Common myeloid progenitor, CD34-positive (primary cell): ENCODE measurements at regions not wholly inside any gene's neighbourhood (a gene's known extent, or its start where the extent isn't known, plus 50 kb on each side); places are given as distances from the start of the nearest gene placed in this dataset.

Source experiments
- CTCF ChIA-PET: fragments of 350-600 bp; sonication (Branson Sonifier 250); formaldehyde crosslinking; loops from one replicate; lab custom pipeline; 2021; ENCODE audit warnings: antibody characterized with exemption; lab: Charles Lee
- POLR2A ChIA-PET: fragments of 350-600 bp; sonication (Branson Sonifier 250); formaldehyde crosslinking; loops from one replicate; lab custom pipeline; 2021; ENCODE audit warnings: antibody characterized with exemption; lab: Charles Lee
- DNase-seq, 3 donors: peaks; one replicate each; pipeline versions ENCODE4 v3.0.0 to v3.0.0-alpha.2; 2013
- H3K27ac ChIP-seq, 2 experiments: 1 replicate in 1 of 2; 2 replicates in 1 of 2; pipeline ENCODE4 v1.7.0; 2013; ENCODE audit warnings: inconsistent platforms in 2 of 2, low read length in 2 of 2, mild to moderate bottlenecking in 2 of 2, low read depth in 1 of 2, moderate library complexity in 1 of 2; ENCODE audit not compliant: severe bottlenecking in 2 of 2, insufficient read depth in 1 of 2, poor library complexity in 1 of 2
- H3K27me3 ChIP-seq, 5 experiments: replicated peaks in 2 of 5; 1 replicate in 3 of 5; 2 replicates in 2 of 5; pipeline versions ENCODE4 v1.6.1 to v1.7.0; 2013; ENCODE audit warnings: low read length in 4 of 5, mild to moderate bottlenecking in 2 of 5, moderate library complexity in 2 of 5, inconsistent platforms in 1 of 5; ENCODE audit not compliant: insufficient read depth in 5 of 5, control insufficient read depth in 4 of 5
- H3K36me3 ChIP-seq, 4 experiments: 1 replicate in 2 of 4; 2 replicates in 2 of 4; pipeline versions ENCODE4 v1.6.1 to v1.7.0; 2013; ENCODE audit warnings: low read length in 3 of 4, control low read depth in 1 of 4, mild to moderate bottlenecking in 1 of 4; ENCODE audit not compliant: control insufficient read depth in 4 of 4, insufficient read depth in 4 of 4
- H3K4me1 ChIP-seq, 4 experiments: 1 replicate in 3 of 4; 2 replicates in 1 of 4; pipeline versions ENCODE4 v1.6.1 to v1.7.1; 2013; ENCODE audit warnings: low read length in 3 of 4, mild to moderate bottlenecking in 3 of 4, control low read depth in 1 of 4, inconsistent platforms in 1 of 4, moderate library complexity in 1 of 4; ENCODE audit not compliant: control insufficient read depth in 4 of 4, insufficient read depth in 4 of 4; ENCODE audit errors: control extremely low read depth in 1 of 4
- H3K4me3 ChIP-seq, 7 experiments: 1 replicate in 4 of 7; 2 replicates in 3 of 7; pipeline versions ENCODE4 v1.5.1 to v1.7.0; 2013; ENCODE audit warnings: mild to moderate bottlenecking in 7 of 7, low read length in 6 of 7, moderate library complexity in 6 of 7, inconsistent platforms in 2 of 7, low read depth in 2 of 7, control low read depth in 1 of 7; ENCODE audit not compliant: insufficient read depth in 4 of 7, control insufficient read depth in 1 of 7; ENCODE audit errors: extremely low read depth in 1 of 7
- H3K9me3 ChIP-seq, 5 experiments: 1 replicate in 4 of 5; 2 replicates in 1 of 5; pipeline versions ENCODE4 v1.6.1 to v1.7.1; 2013; ENCODE audit warnings: low read length in 4 of 5, mild to moderate bottlenecking in 2 of 5, inconsistent platforms in 1 of 5, low read depth in 1 of 5, moderate library complexity in 1 of 5; ENCODE audit not compliant: control insufficient read depth in 4 of 5, insufficient read depth in 2 of 5; ENCODE audit errors: control extremely low read depth in 1 of 5
- WGBS: methylation state at CpG from one replicate; pipeline ENCODE4 v1.1.5; 2013; ENCODE audit not compliant: insufficient coverage; 5-methylcytosine and 5-hydroxymethylcytosine counted together

DNA sequence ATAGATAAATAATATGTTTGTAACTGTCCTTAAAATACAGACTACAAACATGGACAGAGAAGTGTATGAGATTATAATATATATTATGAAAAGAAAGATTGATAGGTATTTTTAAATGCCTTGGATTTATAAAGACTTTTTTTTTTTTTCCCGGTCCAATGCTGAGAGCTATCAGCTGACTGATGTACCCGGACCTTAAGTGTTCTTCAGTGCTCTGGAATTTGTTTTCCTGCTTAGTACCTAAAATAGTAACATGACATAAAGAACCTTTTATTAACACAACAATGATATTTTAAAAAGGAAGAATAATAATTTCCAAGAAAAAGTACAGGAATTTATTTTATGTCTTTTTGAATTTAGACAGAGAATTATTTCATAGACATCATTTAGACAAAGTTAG is 795.5 kb upstream of the PCDH9 start:
- no CpG with 5 or more reads among the region's 2 CpGs for WGBS
- ChIA-PET POLR2A (no interaction called here), CTCF (no interaction called here)
- DNase-seq: no peak
- no peaks in the 10 kb centered on the region for H3K27me3 ChIP-seq
- no peaks in the 10 kb centered on the region for H3K36me3 ChIP-seq
- H3K4me3 ChIP-seq: no peak overlapping the region
- H3K4me1 ChIP-seq: no peaks in the 10 kb centered on the region
- no peak overlapping the region for H3K27ac ChIP-seq
- peaks cover 0 to 3% (median 0%) of the 10 kb centered on the region in 5 experiments for H3K9me3 ChIP-seq

DNA sequence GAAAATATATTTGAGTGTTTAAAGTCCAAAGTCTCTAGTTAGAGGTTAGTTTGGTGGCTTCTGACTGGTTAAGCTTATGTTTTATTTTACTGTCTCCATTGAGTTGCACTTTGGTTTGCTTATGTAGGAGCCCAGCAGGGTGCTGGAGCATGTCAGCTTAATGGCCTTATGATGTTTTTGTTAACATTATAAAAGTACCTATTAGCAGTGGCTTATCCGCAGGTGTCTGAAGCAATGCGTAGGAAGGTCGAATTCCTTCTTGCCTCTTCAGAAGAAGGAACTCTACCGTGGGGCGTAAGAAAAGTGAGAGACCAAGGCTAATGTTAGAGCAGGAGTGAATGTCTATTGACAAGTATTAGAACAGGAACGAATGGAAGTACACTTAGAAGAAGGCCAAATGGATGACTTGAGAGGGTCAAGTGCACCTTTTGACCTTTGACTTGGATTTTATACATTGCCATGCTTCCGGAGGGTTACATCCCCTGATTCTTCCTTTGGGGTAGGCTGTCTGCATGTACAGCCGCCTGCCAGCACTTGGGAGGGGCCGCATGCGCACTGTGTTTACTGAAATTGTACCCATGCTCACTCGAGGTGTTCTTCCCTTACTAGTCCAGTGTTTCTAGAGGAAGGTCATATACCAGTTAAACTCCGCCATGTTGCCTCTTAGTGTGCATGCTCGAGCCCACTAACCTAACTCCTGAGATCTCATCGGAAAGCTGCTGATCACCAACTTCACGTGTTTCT is 793.9 kb upstream of the PCDH9 start:
- Histone ChIP-seq H3K27ac (no peak overlapping the region), H3K9me3 (peaks cover 0 to 3% (median 0%) of the 10 kb centered on the region in 5 experiments), H3K4me3 (no peak overlapping the region), H3K4me1 (no peaks in the 10 kb centered on the region), H3K27me3 (no peaks in the 10 kb centered on the region), H3K36me3 (no peaks in the 10 kb centered on the region)
- POLR2A ChIA-PET: no interaction called here
- DNase-seq: no peak
- 91% methylated on average over 15 of the region's 15 CpGs for WGBS
- CTCF ChIA-PET: no interaction called here

GRCh38 chr13:68019901-68020300 is 789.8 kb upstream of the PCDH9 start:
- CTCF ChIA-PET: no interaction called here
- Histone ChIP-seq H3K4me3 (no peak overlapping the region), H3K27ac (no peak overlapping the region), H3K27me3 (no peaks in the 10 kb centered on the region), H3K36me3 (no peaks in the 10 kb centered on the region), H3K4me1 (no peaks in the 10 kb centered on the region), H3K9me3 (peaks cover 0 to 3% (median 0%) of the 10 kb centered on the region in 5 experiments)
- no peak for DNase-seq
- POLR2A ChIA-PET: no interaction called here
- WGBS: no CpG with 5 or more reads among the region's 1 CpG

DNA sequence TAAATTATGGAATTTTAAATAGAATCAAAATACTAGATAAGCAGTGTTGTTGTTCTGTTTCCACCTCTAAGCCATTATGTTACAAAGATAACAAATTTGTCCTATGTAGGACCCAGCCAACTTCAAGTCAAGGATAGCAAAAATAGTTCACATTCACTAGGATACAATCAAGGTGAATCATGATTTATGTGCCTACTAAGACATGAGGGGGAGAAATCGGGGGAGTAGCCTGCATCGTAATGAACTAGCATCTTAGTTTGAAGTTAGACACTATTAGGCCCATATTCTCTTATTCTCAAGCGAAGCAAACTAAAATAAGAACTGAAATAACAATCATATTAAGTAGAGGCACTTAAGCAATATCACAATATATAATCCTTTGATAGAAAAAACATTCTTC is 779.4 kb upstream of the PCDH9 start:
- Histone ChIP-seq H3K9me3 (peaks cover 0 to 2% (median 0%) of the 10 kb centered on the region in 5 experiments), H3K27ac (no peak overlapping the region), H3K4me1 (no peaks in the 10 kb centered on the region), H3K36me3 (no peaks in the 10 kb centered on the region), H3K4me3 (no peak overlapping the region), H3K27me3 (no peaks in the 10 kb centered on the region)
- 100% methylated on average over 1 of the region's 3 CpGs for WGBS
- ChIA-PET CTCF (no interaction called here), POLR2A (no interaction called here)
- DNase-seq: no peak

DNA sequence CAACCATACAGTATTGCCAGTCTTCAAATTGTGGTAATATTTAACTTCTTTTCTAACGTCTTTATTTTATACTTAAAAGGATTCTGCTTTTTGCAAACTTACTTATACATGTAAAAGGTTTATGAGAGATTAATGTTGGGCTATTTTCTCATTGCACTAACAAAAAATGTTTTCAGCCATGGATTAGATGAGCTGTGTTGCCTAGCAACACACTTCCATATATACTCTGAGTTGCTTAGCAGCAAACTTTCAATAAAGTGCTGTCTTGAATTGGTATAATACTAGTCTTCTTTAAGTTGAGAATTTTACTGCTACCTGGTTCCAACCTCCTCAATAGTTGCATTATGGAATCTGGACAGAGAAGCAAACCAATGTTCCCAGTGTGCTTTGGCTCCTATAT is 777.4 kb upstream of the PCDH9 start:
- no CpG with 5 or more reads among the region's 1 CpG for WGBS
- no peaks in the 10 kb centered on the region for H3K27me3 ChIP-seq
- H3K27ac ChIP-seq: no peak overlapping the region
- no peak for DNase-seq
- H3K9me3 ChIP-seq: peaks cover 0 to 2% (median 0%) of the 10 kb centered on the region in 5 experiments
- no peaks in the 10 kb centered on the region for H3K4me1 ChIP-seq
- POLR2A ChIA-PET: no interaction called here
- CTCF ChIA-PET: no interaction called here
- H3K4me3 ChIP-seq: no peak overlapping the region
- H3K36me3 ChIP-seq: no peaks in the 10 kb centered on the region

DNA sequence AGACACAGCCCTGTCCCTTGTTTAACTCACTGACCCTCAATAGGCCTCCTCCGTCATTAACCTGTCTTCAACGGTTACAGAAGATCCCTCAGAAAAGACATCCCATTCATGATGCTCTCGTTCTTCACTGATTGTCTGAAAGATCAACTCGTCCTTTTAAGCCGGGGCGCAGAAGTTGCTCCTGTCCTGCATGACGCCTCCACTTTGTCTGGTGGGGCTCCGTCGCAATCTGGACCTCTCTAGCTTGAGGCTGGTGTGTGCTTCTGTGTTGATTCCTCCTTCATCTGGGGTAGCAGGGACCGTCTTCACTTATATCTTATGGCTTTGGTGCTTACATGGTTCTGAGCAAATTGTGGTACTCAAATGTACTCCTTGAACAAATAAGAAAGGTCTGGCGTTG is 766.0 kb upstream of the PCDH9 start:
- Histone ChIP-seq H3K27me3 (no peaks in the 10 kb centered on the region), H3K36me3 (no peaks in the 10 kb centered on the region), H3K27ac (no peak overlapping the region), H3K4me3 (no peak overlapping the region), H3K4me1 (no peaks in the 10 kb centered on the region), H3K9me3 (no peaks in the 10 kb centered on the region)
- POLR2A ChIA-PET: no interaction called here
- 98% methylated on average over 11 of the region's 11 CpGs for WGBS
- CTCF ChIA-PET: no interaction called here
- DNase-seq: no peak

GRCh38 chr13:67990868-67991267 is 760.7 kb upstream of the PCDH9 start:
- no peak for DNase-seq
- Histone ChIP-seq H3K9me3 (no peaks in the 10 kb centered on the region), H3K4me3 (no peak overlapping the region), H3K4me1 (no peaks in the 10 kb centered on the region), H3K27me3 (no peaks in the 10 kb centered on the region), H3K36me3 (no peaks in the 10 kb centered on the region), H3K27ac (no peak overlapping the region)
- ChIA-PET CTCF (no interaction called here), POLR2A (no interaction called here)
- WGBS: no CpG with 5 or more reads among the region's 4 CpGs
